GM12878 (cell line): ENCODE measurements at regions not wholly inside any gene's neighbourhood (a gene's known extent, or its start where the extent isn't known, plus 50 kb on each side); places are given as distances from the start of the nearest gene placed in this dataset.
A peak's percentile ranks its signal among the peaks of the same experiment; 100 is the strongest.

ENCODE experiments used
- ATAC-seq: fragments of 200-7000 bp; cut with Tn5 transposase; 3 replicates; pipeline ENCODE4 v1.9.1; 2020; ENCODE audit warnings: mild to moderate bottlenecking, moderate library complexity
- BruUV-seq: library from RNA; stranded (reverse); fragments of 400-500 nt; replicated peaks from 2 replicates; lab custom pipeline; 2021; lab: Mats Ljungman, UMichigan
- CTCF ChIA-PET: fragments of 300-600 bp; sonication (Branson Sonifier 250); formaldehyde crosslinking; extraction: SDS; loops from one replicate; lab custom pipeline; 2021; ENCODE audit warnings: inconsistent platforms; lab: Yijun Ruan, JAX
- POLR2A ChIA-PET: fragments of 350-600 bp; formaldehyde crosslinking; extraction: SDS; loops from one replicate; lab custom pipeline; 2021; ENCODE audit warnings: inconsistent platforms; lab: Charles Lee
- RAD21 ChIA-PET: fragments of 300-600 bp; sonication (Branson Sonifier 250); formaldehyde crosslinking; loops from one replicate; lab custom pipeline; 2023; ENCODE audit warnings: antibody characterized with exemption; ENCODE audit not compliant: unreplicated experiment; lab: Charles Lee
- SMC1A ChIA-PET: fragments of 300-600 bp; sonication (Branson Sonifier 250); formaldehyde crosslinking; loops from one replicate; lab custom pipeline; 2023; ENCODE audit not compliant: unreplicated experiment, uncharacterized antibody; lab: Charles Lee
- DNase-seq: peaks from one replicate; pipeline ENCODE4 v3.0.0-alpha.2; 2011; ENCODE audit warnings: low read depth, low spot score
- FAIRE-seq: peaks from 3 replicates; lab custom pipeline; 2011; peaks lifted over from hg19 to GRCh38; lab: Jason Lieb, UNC
- H2AFZ ChIP-seq: 2 replicates; pipeline ENCODE4 v1.6.0; 2011; ENCODE audit warnings: low read depth, low read length, control low read depth; ENCODE audit not compliant: control insufficient read depth
- H3K27ac ChIP-seq: 2 replicates; pipeline ENCODE4 v1.5.1; 2011; ENCODE audit warnings: control low read depth; ENCODE audit not compliant: control insufficient read depth, insufficient read depth
- H3K27me3 ChIP-seq, 2 experiments: replicated peaks in 1 of 2; 2 replicates each; pipeline versions ENCODE4 v1.6.0 to v1.6.1; 2011; ENCODE audit warnings: low read length in 1 of 2; ENCODE audit not compliant: control insufficient read depth in 2 of 2, insufficient read depth in 2 of 2
- H3K36me3 ChIP-seq, 2 experiments: 2 replicates each; pipeline ENCODE4 v1.5.1; 2011; ENCODE audit warnings: low read length in 1 of 2; ENCODE audit not compliant: control insufficient read depth in 2 of 2, insufficient read depth in 2 of 2
- H3K4me1 ChIP-seq: 2 replicates; pipeline ENCODE4 v1.6.1; 2011; ENCODE audit warnings: mild to moderate bottlenecking, low read length, moderate library complexity, mixed read lengths; ENCODE audit not compliant: control insufficient read depth, insufficient read depth
- H3K4me2 ChIP-seq: 2 replicates; pipeline ENCODE4 v1.6.0; 2011; ENCODE audit warnings: control low read depth; ENCODE audit not compliant: control insufficient read depth, insufficient read depth
- H3K4me3 ChIP-seq: fragments of 200-600 bp; sonication (generic); 2 replicates; pipeline ENCODE4 v1.5.1; 2016
- H3K79me2 ChIP-seq: 2 replicates; pipeline ENCODE4 v1.6.0; 2011; ENCODE audit warnings: low read length; ENCODE audit not compliant: control insufficient read depth, insufficient read depth
- H3K9ac ChIP-seq: 2 replicates; pipeline ENCODE4 v1.8.0; 2011; ENCODE audit warnings: low read length, control low read depth, mixed read lengths; ENCODE audit not compliant: control insufficient read depth, insufficient read depth
- H3K9me3 ChIP-seq: replicated peaks from 3 replicates; pipeline ENCODE4 v1.5.1; 2011; ENCODE audit warnings: mild to moderate bottlenecking, low read length; ENCODE audit not compliant: control insufficient read depth, insufficient read depth
- H4K20me1 ChIP-seq: 2 replicates; pipeline ENCODE4 v1.6.0; 2011; ENCODE audit not compliant: control insufficient read depth, insufficient read depth
- BCL11A ChIP-seq: IDR thresholded peaks from 2 replicates; pipeline ENCODE4 v1.6.1; 2011; ENCODE audit warnings: low read depth, low read length
- DPF2 ChIP-seq: fragments of 450-650 bp; IDR thresholded peaks from 2 replicates; pipeline ENCODE4 v1.6.1; 2017; ENCODE audit warnings: mild to moderate bottlenecking
- E2F8 ChIP-seq: fragments of 450-650 bp; IDR thresholded peaks from 2 replicates; pipeline ENCODE4 v1.6.1; 2018; ENCODE audit warnings: mild to moderate bottlenecking, low read depth, moderate library complexity; ENCODE audit not compliant: partially characterized antibody
- FOS ChIP-seq: IDR thresholded peaks from 3 replicates; pipeline ENCODE4 v1.6.1; 2011; ENCODE audit warnings: borderline replicate concordance; ENCODE audit not compliant: insufficient read length; ENCODE audit errors: extremely low read depth
- KDM1A ChIP-seq: fragments of 200-600 bp; sonication (generic); IDR thresholded peaks from 2 replicates; pipeline ENCODE4 v1.6.1; 2016; ENCODE audit warnings: borderline replicate concordance
- KLF5 ChIP-seq: fragments of 450-650 bp; IDR thresholded peaks from 2 replicates; pipeline ENCODE4 v1.6.1; 2014; ENCODE audit warnings: mild to moderate bottlenecking; ENCODE audit not compliant: partially characterized antibody
- MYB ChIP-seq: fragments of 150-350 bp; IDR thresholded peaks from 2 replicates; pipeline ENCODE4 v1.6.1; 2014; ENCODE audit warnings: mild to moderate bottlenecking, low read depth, low read length, borderline replicate concordance
- PBX3 ChIP-seq: IDR thresholded peaks from 2 replicates; pipeline ENCODE4 v1.6.1; 2011; ENCODE audit warnings: mild to moderate bottlenecking, low read depth, low read length, moderate library complexity; ENCODE audit not compliant: insufficient replicate concordance
- POLR2AphosphoS2 ChIP-seq: IDR thresholded peaks from 2 replicates; pipeline ENCODE4 v1.6.1; 2011; ENCODE audit warnings: low read depth, mild to moderate bottlenecking, low read length, improper control_type of control experiment, moderate library complexity
- RB1 ChIP-seq: fragments of 450-650 bp; formaldehyde crosslinking; IDR thresholded peaks from 2 replicates; pipeline ENCODE4 v1.6.1; 2017; ENCODE audit warnings: mild to moderate bottlenecking, borderline replicate concordance
- SIX5 ChIP-seq: IDR thresholded peaks from 2 replicates; pipeline ENCODE4 v1.6.1; 2011; ENCODE audit warnings: mild to moderate bottlenecking, low read depth, low read length, moderate library complexity; ENCODE audit not compliant: severe bottlenecking
- SRF ChIP-seq, 2 experiments: IDR thresholded peaks; 2 replicates each; pipeline ENCODE4 v1.6.1; 2011; ENCODE audit warnings: low read depth in 2 of 2, low read length in 2 of 2, mild to moderate bottlenecking in 1 of 2, moderate library complexity in 1 of 2
- STAT3 ChIP-seq: IDR thresholded peaks from 2 replicates; pipeline ENCODE4 v1.6.1; 2011; ENCODE audit warnings: low read depth, low read length, improper control_type of control experiment
- TAF1 ChIP-seq: IDR thresholded peaks from 2 replicates; pipeline ENCODE4 v1.6.1; 2011; ENCODE audit warnings: mild to moderate bottlenecking, low read depth, low read length, borderline replicate concordance
- ZNF217 ChIP-seq: fragments of 450-650 bp; IDR thresholded peaks from 2 replicates; pipeline ENCODE4 v1.6.1; 2017; ENCODE audit warnings: antibody characterized with exemption, mild to moderate bottlenecking
- WGBS: methylation state at CpG from one replicate; pipeline ENCODE4 v1.1.6; 2016; ENCODE audit warnings: low lambda C conversion rate; ENCODE audit not compliant: insufficient replicate concordance, insufficient coverage; ENCODE audit errors: missing lambda C conversion rate; 5-methylcytosine and 5-hydroxymethylcytosine counted together
- in situ Hi-C: fragments of 300-500 bp; cut with MboI; formaldehyde crosslinking; loops from 9 replicates; pipeline ENCODE4 v1.14.3; 2018; ENCODE audit warnings: mixed read lengths
- intact Hi-C: fragments of 100-400 bp; cut with micrococcal nuclease; formaldehyde crosslinking; loops from one replicate; pipeline ENCODE4 v1.14.2; 2022; ENCODE audit not compliant: unreplicated experiment

- ATAC-seq (peak; percentile 66), FAIRE-seq (no peak), DNase-seq (no peak)
- RAD21 ChIA-PET: no interaction called here
- TF ChIP-seq FOS (no peak), TAF1 (no peak), STAT3 (no peak), KDM1A (no peak), SIX5 (no peak), E2F8 (no peak), SRF (IDR thresholded peaks at IDR 0.05; ENCODE audit: low read depth in 2 of 2, low read length in 2 of 2) (no peak), DPF2 (no peak), MYB (no peak), POLR2AphosphoS2 (no peak), RB1 (no peak), BCL11A (no peak), KLF5 (no peak), ZNF217 (no peak), PBX3 (no peak)
- Histone ChIP-seq H3K4me1 (no peaks in the 10 kb centered on the region), H2AFZ (no peak overlapping the region), H3K79me2 (no peaks in the 10 kb centered on the region), H3K27ac (no peak overlapping the region), H3K36me3 (no peaks in the 10 kb centered on the region), H4K20me1 (no peaks in the 10 kb centered on the region), H3K9me3 (no peaks in the 10 kb centered on the region), H3K9ac (no peak overlapping the region), H3K4me3 (no peak overlapping the region), H3K4me2 (no peak overlapping the region), H3K27me3 (no peaks in the 10 kb centered on the region)
- SMC1A ChIA-PET: no interaction called here
- POLR2A ChIA-PET: no interaction called here
- WGBS: 0% methylated on average over 2 of the region's 2 CpGs
- intact Hi-C loops: no loop called here
- CTCF ChIA-PET: interaction anchor here (0.6 kb wide), 1 partner anchor 163 kb away, joined by 4 read pairs; no protein-coding TSS in a partner anchor
- in situ Hi-C loops: no loop called here
- BruUV-seq: no TSS peak
These were observed 1248.4 kb downstream of the NSUN3 start for GRCh38 chr3:95311272-95311671.
